Uterus (tissue), 3 donors: ENCODE measurements at regions not wholly inside any gene's neighbourhood (a gene's known extent, or its start where the extent isn't known, plus 50 kb on each side); places are given as distances from the start of the nearest gene placed in this dataset.

ENCODE experiments used
- DNase-seq, 2 donors: peaks; one replicate each; pipeline ENCODE4 v3.0.0-alpha.2; 2019 to 2020
- H3K27ac ChIP-seq, 2 donors: fragments of 200-600 bp; sonication (generic); 1 replicate in 1 of 2; 2 replicates in 1 of 2; pipeline ENCODE4 v1.5.1; 2016 to 2018
- H3K27me3 ChIP-seq, 2 donors: fragments of 200-600 bp; sonication (generic); one replicate each; pipeline ENCODE4 v1.5.1; 2018 to 2019; ENCODE audit warnings: control low read depth in 1 of 2
- H3K36me3 ChIP-seq, 2 donors: fragments of 200-600 bp; sonication (generic); one replicate each; pipeline ENCODE4 v1.5.1; 2019; ENCODE audit warnings: control low read depth in 1 of 2
- H3K4me1 ChIP-seq, 2 donors: fragments of 200-600 bp; sonication (generic); one replicate each; pipeline ENCODE4 v1.5.1; 2018 to 2019; ENCODE audit warnings: control low read depth in 1 of 2
- H3K4me3 ChIP-seq, 2 donors: fragments of 200-600 bp; sonication (generic); 1 replicate in 1 of 2; 2 replicates in 1 of 2; pipeline ENCODE4 v1.5.1; 2018 to 2019; ENCODE audit warnings: mild to moderate bottlenecking in 1 of 2
- H3K9me3 ChIP-seq, 2 donors: fragments of 200-600 bp; sonication (generic); one replicate each; pipeline ENCODE4 v1.5.1; 2019; ENCODE audit warnings: control low read depth in 1 of 2
- POLR2A ChIP-seq, 2 donors: fragments of 450-650 bp; IDR thresholded peaks; one replicate each; pipeline ENCODE4 v1.6.1; 2016; ENCODE audit warnings: antibody characterized with exemption in 2 of 2, mild to moderate bottlenecking in 1 of 2, moderate library complexity in 1 of 2
- intact Hi-C: fragments of 100-400 bp; cut with DNase I; formaldehyde crosslinking; loops from one replicate; pipeline ENCODE4 v1.15.1; 2023; ENCODE audit warnings: low total_unique reads
- TF ChIP-seq, protein P1 (sequence below), 4 experiments: fragments of 200-600 bp in 2 of 4; fragments of 450-650 bp in 2 of 4; sonication (generic) in 2 of 4; IDR thresholded peaks; one replicate each; pipeline ENCODE4 v1.5.1; 2016 to 2019; ENCODE audit warnings: antibody characterized with exemption in 4 of 4, mild to moderate bottlenecking in 2 of 4, moderate library complexity in 1 of 4
- donor health status: DM: yes; HTN: yes; CAD: no.

DNA sequence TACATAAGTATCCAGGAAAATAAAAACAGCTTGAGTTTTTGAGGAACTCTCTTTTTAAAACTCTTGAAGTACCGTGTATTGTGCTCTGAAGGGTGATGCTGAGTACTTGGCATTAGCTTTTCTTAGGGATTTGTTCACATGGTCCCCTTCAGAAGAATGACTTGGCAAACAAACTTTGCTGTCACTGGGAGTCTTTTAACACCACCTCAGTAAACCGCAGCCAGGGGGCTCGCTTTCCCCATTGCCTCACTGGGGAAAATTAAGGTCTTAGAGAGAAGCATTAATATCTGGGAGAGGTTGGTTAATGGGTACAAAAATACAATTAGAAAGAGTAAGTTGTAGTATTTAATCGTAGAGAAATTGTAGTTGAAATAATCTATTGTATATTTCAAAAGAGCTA, 105.9 kb upstream of the DAP start:
- no peaks in the 10 kb centered on the region for H3K36me3 ChIP-seq
- no peak for TF ChIP-seq POLR2A (IDR thresholded peaks at IDR 0.05)
- TF ChIP-seq, protein P1, sequence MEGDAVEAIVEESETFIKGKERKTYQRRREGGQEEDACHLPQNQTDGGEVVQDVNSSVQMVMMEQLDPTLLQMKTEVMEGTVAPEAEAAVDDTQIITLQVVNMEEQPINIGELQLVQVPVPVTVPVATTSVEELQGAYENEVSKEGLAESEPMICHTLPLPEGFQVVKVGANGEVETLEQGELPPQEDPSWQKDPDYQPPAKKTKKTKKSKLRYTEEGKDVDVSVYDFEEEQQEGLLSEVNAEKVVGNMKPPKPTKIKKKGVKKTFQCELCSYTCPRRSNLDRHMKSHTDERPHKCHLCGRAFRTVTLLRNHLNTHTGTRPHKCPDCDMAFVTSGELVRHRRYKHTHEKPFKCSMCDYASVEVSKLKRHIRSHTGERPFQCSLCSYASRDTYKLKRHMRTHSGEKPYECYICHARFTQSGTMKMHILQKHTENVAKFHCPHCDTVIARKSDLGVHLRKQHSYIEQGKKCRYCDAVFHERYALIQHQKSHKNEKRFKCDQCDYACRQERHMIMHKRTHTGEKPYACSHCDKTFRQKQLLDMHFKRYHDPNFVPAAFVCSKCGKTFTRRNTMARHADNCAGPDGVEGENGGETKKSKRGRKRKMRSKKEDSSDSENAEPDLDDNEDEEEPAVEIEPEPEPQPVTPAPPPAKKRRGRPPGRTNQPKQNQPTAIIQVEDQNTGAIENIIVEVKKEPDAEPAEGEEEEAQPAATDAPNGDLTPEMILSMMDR (IDR thresholded peaks at IDR 0.05): no peak
- no peaks in the 10 kb centered on the region for H3K9me3 ChIP-seq
- H3K27ac ChIP-seq: no peak overlapping the region
- H3K27me3 ChIP-seq: no peaks in the 10 kb centered on the region
- DNase-seq: no peak
- H3K4me1 ChIP-seq: no peaks in the 10 kb centered on the region
- intact Hi-C loops: no loop called here
- H3K4me3 ChIP-seq: no peak overlapping the region

DNA sequence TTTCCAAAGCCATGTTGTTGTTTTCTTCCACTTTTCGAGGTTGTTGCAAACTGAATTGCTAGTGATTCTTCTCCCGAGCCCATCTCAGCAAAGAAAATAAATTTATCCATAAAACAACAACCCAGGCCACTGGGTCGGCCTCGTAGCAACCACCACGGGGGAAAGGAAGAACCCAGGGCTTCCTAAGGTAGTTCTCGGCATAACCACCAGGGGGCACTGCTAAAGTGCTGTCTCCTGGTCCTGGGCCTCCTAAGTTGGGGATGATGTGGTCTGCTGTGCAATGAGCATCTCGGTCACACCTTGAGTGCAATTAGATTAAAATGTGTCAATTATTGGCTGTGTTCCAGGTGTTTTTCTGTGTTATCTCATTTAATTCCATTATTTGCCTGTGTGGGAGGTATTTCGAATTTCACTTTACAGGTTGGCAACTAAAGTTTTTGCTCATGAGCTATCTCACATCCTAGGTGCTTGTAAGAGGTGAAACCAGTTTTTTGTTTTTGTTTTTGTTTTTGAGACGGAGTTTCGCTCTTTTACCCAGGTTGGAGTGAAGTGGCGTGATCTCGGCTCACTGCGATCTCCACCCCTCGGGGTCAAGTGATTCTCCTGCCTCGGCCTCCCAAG, 102.8 kb upstream of the DAP start:
- no peak for DNase-seq
- no peaks in the 10 kb centered on the region for H3K4me1 ChIP-seq

DNA sequence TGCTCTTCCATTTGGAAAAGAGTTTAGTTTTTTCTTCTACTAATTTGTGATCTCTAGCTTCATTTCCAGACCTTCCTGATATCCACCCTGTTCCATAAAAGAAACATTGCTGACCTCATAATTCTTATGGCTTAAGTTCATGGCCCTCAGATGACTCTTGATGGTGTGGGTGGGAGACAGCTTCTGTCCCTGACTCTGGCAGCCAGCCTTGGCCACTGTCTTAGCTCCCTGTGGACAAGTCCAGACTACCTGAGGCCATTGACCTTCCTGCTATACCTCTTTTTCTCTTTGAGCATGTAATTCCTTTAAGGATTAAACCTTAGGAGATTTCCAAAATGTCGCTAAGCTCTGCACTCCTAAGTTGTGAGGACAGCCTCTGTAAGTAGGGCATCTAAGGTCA, 101.1 kb upstream of the DAP start:
- no peak for TF ChIP-seq POLR2A (IDR thresholded peaks at IDR 0.05)
- TF ChIP-seq, protein P1 (IDR thresholded peaks at IDR 0.05): no peak
- intact Hi-C loops: no loop called here
- H3K9me3 ChIP-seq: no peaks in the 10 kb centered on the region

More for the DNA sequence above, 102.8 kb upstream of the DAP start:
- Histone ChIP-seq H3K36me3 (no peaks in the 10 kb centered on the region), H3K27ac (no peak overlapping the region), H3K4me3 (no peak overlapping the region), H3K27me3 (no peaks in the 10 kb centered on the region), H3K9me3 (no peaks in the 10 kb centered on the region)
- TF ChIP-seq POLR2A (IDR thresholded peaks at IDR 0.05): no peak
- TF ChIP-seq, protein P1 (IDR thresholded peaks at IDR 0.05): peak; percentile 18 to 37 (median 25)
- intact Hi-C loops: no loop called here

GRCh38 chr5:10861423-10861790, 100.4 kb upstream of the DAP start:
- no peaks in the 10 kb centered on the region for H3K9me3 ChIP-seq
- H3K27me3 ChIP-seq: no peaks in the 10 kb centered on the region
- no peak overlapping the region for H3K4me3 ChIP-seq
- no peaks in the 10 kb centered on the region for H3K4me1 ChIP-seq
- intact Hi-C loops: no loop called here
- no peak for DNase-seq
- TF ChIP-seq POLR2A (IDR thresholded peaks at IDR 0.05): no peak
- TF ChIP-seq, protein P1 (IDR thresholded peaks at IDR 0.05): no peak
- H3K27ac ChIP-seq: no peak overlapping the region
- no peaks in the 10 kb centered on the region for H3K36me3 ChIP-seq

More for the DNA sequence above, 101.1 kb upstream of the DAP start:
- no peak overlapping the region for H3K4me3 ChIP-seq
- no peaks in the 10 kb centered on the region for H3K27me3 ChIP-seq
- no peaks in the 10 kb centered on the region for H3K36me3 ChIP-seq
- no peak for DNase-seq
- no peaks in the 10 kb centered on the region for H3K4me1 ChIP-seq
- no peak overlapping the region for H3K27ac ChIP-seq

DNA sequence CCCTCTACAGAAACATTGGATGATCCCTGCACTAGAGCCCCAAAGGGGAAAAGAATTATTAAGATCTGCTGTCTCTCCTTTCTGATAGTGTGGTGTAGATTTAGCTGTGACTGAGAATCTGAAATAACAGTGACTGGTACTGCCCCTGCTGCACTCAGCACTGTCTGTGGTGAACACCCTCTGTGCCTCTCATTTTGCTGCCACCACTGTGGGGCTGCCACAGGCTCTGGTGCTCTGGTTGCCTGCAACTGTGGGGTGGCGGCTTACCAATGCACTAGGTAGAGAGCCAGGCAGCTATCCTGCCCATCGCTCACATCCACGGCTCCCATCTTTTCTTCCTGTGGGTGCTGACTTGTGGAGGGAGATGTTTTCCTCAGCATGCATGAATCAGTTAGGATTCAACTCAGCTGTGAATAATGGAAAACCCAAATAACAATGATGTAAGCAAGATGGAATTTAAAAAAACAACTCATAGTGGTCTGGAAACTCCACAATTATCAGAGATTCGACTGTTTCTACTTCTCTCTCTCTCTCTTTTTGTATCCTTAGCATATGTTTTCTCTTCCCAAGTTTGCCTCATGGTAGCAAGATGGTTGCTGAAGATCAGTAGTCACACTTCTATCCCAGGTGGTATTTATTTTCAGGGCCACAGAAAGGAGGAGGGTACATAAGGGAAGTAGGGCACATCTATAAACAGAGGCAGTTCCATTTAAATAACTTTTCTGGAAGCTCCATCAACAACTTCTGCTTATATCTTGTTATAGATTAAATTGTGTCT, 99.8 kb upstream of the DAP start:
- Histone ChIP-seq H3K4me3 (no peak overlapping the region), H3K27me3 (no peaks in the 10 kb centered on the region), H3K4me1 (no peaks in the 10 kb centered on the region), H3K9me3 (no peaks in the 10 kb centered on the region), H3K27ac (no peak overlapping the region), H3K36me3 (no peaks in the 10 kb centered on the region)
- intact Hi-C loops: no loop called here
- DNase-seq: no peak
- no peak for TF ChIP-seq POLR2A (IDR thresholded peaks at IDR 0.05)
- TF ChIP-seq, protein P1 (IDR thresholded peaks at IDR 0.05): no peak
